Astrocyte of the cerebellum (primary cell): ENCODE measurements at regions not wholly inside any gene's neighbourhood (a gene's known extent, or its start where the extent isn't known, plus 50 kb on each side); places are given as distances from the start of the nearest gene placed in this dataset.

Source experiments
- DNase-seq: peaks from one replicate; pipeline ENCODE4 v3.0.0-alpha.2; 2011; ENCODE audit warnings: low read depth
- H3K4me3 ChIP-seq: 2 replicates; pipeline ENCODE4 v1.5.1; 2011; ENCODE audit warnings: mild to moderate bottlenecking, low read depth, low read length, moderate library complexity
- in situ Hi-C: cut with HindIII; loops from 2 replicates; pipeline ENCODE4 v1.10.0; 2017; ENCODE audit warnings: low sequenced_read_pairs
- TF ChIP-seq, protein P1 (sequence below): IDR thresholded peaks from 2 replicates; pipeline ENCODE4 v1.5.1; 2012; ENCODE audit warnings: low read length, low read depth, moderate library complexity, mild to moderate bottlenecking; ENCODE audit errors: missing control alignments

DNA sequence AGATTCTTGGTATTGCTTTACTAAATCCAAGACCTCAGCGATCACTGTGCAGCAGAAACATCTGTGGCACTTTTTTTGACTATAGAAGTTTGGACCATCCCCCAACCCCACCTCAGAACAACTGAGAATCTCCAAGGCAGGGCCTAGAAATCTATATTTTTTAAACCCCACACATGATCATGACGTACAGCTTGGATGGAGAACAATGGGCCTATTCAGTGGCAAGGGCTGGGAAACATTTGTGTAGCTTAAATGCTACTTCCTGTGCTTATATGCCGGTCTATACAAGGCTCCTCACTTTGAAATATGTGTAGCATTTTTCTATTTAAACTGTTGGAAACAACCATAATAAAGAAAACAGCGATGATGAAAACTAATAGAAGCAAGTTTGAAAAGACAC lies 55.1 kb upstream of the SPRED1 start:
- H3K4me3 ChIP-seq, result no peak overlapping the region
- no peak for DNase-seq
- TF ChIP-seq, protein P1, sequence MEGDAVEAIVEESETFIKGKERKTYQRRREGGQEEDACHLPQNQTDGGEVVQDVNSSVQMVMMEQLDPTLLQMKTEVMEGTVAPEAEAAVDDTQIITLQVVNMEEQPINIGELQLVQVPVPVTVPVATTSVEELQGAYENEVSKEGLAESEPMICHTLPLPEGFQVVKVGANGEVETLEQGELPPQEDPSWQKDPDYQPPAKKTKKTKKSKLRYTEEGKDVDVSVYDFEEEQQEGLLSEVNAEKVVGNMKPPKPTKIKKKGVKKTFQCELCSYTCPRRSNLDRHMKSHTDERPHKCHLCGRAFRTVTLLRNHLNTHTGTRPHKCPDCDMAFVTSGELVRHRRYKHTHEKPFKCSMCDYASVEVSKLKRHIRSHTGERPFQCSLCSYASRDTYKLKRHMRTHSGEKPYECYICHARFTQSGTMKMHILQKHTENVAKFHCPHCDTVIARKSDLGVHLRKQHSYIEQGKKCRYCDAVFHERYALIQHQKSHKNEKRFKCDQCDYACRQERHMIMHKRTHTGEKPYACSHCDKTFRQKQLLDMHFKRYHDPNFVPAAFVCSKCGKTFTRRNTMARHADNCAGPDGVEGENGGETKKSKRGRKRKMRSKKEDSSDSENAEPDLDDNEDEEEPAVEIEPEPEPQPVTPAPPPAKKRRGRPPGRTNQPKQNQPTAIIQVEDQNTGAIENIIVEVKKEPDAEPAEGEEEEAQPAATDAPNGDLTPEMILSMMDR, result no peak
- in situ Hi-C loops, result no loop called here

DNA sequence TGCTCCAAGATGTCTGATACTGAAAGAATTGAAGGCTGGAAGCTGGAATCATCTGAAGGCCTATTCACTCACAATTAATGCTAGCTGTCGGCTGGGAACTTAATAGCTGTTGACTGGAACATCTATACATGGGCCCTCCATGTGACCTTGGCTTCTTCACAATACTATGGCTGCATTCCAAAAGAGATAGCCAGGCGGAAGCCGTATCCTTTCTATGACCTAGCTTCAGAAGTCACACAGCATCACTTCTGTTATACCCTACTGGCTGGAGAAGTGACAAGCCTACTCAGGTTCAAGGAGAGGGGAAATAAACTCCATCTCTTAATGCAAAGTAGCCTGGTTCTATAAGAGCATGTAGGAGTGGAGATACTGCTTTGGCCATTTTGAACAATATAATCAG lies 50.9 kb upstream of the SPRED1 start:
- TF ChIP-seq, protein P1, result no peak
- in situ Hi-C loops, result no loop called here
- H3K4me3 ChIP-seq, result no peak overlapping the region
- no peak for DNase-seq

DNA sequence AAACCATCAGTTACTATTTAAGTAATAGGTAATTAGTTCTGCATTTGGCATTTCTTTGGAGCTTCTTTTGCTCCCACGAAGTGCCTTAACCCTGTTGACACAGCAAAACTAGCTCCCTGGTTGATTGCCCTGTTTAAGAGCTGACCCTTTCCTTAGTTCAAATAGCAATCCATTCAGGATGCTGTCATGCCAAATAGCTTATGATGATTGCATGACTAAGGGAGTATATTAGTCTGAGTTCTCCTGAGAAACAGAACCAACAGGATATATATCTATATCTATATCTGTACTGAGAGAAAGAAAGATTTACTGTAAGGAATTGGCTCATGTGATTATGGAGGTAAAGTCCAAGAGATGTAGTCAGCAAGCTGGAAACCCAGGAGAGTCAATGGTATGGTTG lies 50.3 kb upstream of the SPRED1 start:
- in situ Hi-C loops, result no loop called here
- H3K4me3 ChIP-seq, result no peak overlapping the region
- DNase-seq, result no peak
- TF ChIP-seq, protein P1, result no peak
